GM12875 (cell line): ENCODE measurements at regions not wholly inside any gene's neighbourhood (a gene's known extent, or its start where the extent isn't known, plus 50 kb on each side); places are given as distances from the start of the nearest gene placed in this dataset.

Source experiments
- H3K4me3 ChIP-seq: one replicate; pipeline ENCODE4 v1.5.1; 2011; ENCODE audit warnings: low read depth, low read length, control low read depth
- CTCF ChIP-seq: IDR thresholded peaks from 2 replicates; pipeline ENCODE4 v1.5.1; 2011; ENCODE audit warnings: low read depth, mild to moderate bottlenecking, control low read depth, inconsistent platforms, low read length, moderate library complexity, borderline replicate concordance; ENCODE audit not compliant: insufficient read depth

- H3K4me3 ChIP-seq: no peak overlapping the region
- no peak for TF ChIP-seq CTCF
These were observed 2066.7 kb downstream of the TP53TG3F start for GRCh38 chr16:35525979-35526590.

GRCh38 chr16:35532576-35532975, 2073.2 kb downstream of the TP53TG3F start:
- TF ChIP-seq CTCF: no peak
- no peak overlapping the region for H3K4me3 ChIP-seq

GRCh38 chr16:35533683-35534082, 2074.3 kb downstream of the TP53TG3F start:
- TF ChIP-seq CTCF: no peak

GRCh38 chr16:35543486-35543885, 2084.1 kb downstream of the TP53TG3F start:
- no peak overlapping the region for H3K4me3 ChIP-seq

More at GRCh38 chr16:35533683-35534082, 2074.3 kb downstream of the TP53TG3F start:
- H3K4me3 ChIP-seq: no peak overlapping the region

GRCh38 chr16:35552763-35553162, 2093.4 kb downstream of the TP53TG3F start:
- no peak for TF ChIP-seq CTCF
- H3K4me3 ChIP-seq: no peak overlapping the region

More at GRCh38 chr16:35543486-35543885, 2084.1 kb downstream of the TP53TG3F start:
- no peak for TF ChIP-seq CTCF

GRCh38 chr16:35557731-35558130, 2098.3 kb downstream of the TP53TG3F start:
- no peak overlapping the region for H3K4me3 ChIP-seq
- no peak for TF ChIP-seq CTCF

GRCh38 chr16:35559911-35560636, 2100.7 kb downstream of the TP53TG3F start:
- no peak for TF ChIP-seq CTCF
- H3K4me3 ChIP-seq: no peak overlapping the region
